ENCODE measurements at regions not wholly inside any gene's neighbourhood (a gene's known extent, or its start where the extent isn't known, plus 50 kb on each side); places are given as distances from the start of the nearest gene placed in this dataset.

DNA sequence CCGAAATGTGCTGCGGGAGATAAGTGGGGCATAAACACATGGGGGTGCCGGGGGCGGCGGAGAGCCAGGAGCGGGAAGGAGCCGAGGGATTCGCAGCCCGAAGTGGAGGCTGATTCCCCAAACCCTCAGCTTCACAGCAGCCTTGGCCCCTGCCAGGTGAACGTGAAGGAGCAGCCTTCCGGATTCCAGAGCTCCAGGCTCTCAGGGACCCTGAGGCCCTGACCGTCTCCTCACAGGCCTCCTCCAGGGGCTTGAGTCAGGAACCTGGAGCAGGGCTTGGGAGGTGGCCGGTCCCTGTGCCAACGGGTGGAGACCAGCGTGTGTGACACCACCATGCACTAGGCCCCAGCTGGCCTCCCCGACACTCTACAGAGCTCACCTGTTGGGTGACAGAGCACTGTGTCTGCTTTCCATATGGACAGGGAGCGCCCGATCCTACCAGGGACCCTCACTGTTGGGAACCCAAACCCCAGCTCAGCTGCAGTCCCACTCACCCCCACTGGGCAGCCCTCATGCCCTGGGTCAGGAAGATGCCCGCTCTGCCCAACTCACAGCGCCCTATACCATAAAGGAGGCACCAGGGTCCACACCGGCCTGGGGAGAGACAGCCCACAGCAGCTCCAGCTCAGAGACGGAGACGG is 117.6 kb upstream of the OTOS start:
- TF ChIP-seq CTCF (IDR thresholded peaks at IDR 0.05) (no peak), POLR2A (IDR thresholded peaks at IDR 0.05) (no peak)

Measured in heart left ventricle (tissue), 13 donors.